ENCODE measurements at regions not wholly inside any gene's neighbourhood (a gene's known extent, or its start where the extent isn't known, plus 50 kb on each side); places are given as distances from the start of the nearest gene placed in this dataset.

DNA sequence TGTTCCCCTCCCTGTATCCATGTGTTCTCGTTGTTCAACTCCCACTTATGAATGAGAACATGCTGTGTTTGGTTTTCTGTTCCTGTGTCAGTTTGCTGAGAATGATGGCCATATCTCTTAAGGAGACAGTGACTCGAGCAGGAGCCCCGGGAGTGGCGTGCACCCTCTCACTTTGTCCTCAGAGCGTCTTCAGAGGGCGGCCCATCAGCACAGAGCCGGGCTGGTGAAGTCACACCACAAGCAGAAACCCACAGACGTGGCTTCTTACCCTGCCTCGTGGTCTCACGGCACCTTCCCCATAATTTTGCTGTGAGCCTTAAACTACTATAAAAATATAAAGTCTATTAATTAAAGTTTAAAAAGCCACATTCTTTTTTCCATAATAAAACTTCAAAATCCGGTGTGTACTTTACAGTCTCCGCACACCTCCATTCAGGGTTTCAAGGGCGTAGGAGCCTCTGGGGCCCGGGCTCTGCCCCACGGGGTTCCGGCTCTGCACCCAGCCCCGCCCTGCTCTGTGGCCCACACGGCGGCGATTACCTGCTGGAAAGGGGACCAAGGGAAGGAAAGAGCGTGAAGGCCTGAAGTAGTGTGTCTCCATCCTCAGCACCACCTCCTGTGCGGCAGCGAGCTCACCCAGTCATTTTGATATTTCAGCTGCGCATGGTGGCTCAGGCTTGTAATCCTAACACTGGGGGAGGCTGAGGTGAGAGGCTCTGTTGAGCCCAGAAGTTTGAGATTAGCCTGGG is 101.3 kb upstream of the SOX1 start:
- no peak for DNase-seq (ENCODE audit: low read depth, low spot score)
- ChIA-PET RAD21 (ENCODE audit: unreplicated experiment) (no interaction called here), POLR2A (no interaction called here), SMC1A (ENCODE audit: uncharacterized antibody, unreplicated experiment) (no interaction called here), CTCF (interaction anchor here (0.6 kb wide), 1 partner anchor 115 kb away, joined by 3 read pairs; no protein-coding TSS in a partner anchor)
- in situ Hi-C loops (cut with MboI) = no loop called here
- no peak overlapping the region for H3K4me3 ChIP-seq
- TF ChIP-seq TARDBP (IDR thresholded peaks at IDR 0.05; ENCODE audit: borderline replicate concordance) = no peak
- TF ChIP-seq EED (IDR thresholded peaks at IDR 0.05; ENCODE audit: low read depth) = no peak
- TF ChIP-seq CBFB (IDR thresholded peaks at IDR 0.05; ENCODE audit: low read depth) = no peak
- no peak for TF ChIP-seq CREB1 (IDR thresholded peaks at IDR 0.05; ENCODE audit: low read depth)
- TF ChIP-seq STAT1 (conservative IDR thresholded peaks at IDR 0.05) = no peak
- no peak for TF ChIP-seq NR2C1 (IDR thresholded peaks at IDR 0.05)
- TF ChIP-seq NBN (IDR thresholded peaks at IDR 0.05) = no peak
- TF ChIP-seq, protein P1, sequence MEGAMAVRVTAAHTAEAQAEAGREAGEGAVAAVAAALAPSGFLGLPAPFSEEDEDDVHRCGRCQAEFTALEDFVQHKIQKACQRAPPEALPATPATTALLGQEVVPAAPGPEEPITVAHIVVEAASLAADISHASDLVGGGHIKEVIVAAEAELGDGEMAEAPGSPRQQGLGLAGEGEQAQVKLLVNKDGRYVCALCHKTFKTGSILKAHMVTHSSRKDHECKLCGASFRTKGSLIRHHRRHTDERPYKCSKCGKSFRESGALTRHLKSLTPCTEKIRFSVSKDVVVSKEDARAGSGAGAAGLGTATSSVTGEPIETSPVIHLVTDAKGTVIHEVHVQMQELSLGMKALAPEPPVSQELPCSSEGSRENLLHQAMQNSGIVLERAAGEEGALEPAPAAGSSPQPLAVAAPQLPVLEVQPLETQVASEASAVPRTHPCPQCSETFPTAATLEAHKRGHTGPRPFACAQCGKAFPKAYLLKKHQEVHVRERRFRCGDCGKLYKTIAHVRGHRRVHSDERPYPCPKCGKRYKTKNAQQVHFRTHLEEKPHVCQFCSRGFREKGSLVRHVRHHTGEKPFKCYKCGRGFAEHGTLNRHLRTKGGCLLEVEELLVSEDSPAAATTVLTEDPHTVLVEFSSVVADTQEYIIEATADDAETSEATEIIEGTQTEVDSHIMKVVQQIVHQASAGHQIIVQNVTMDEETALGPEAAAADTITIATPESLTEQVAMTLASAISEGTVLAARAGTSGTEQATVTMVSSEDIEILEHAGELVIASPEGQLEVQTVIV (IDR thresholded peaks at IDR 0.05; ENCODE audit: borderline replicate concordance, partially characterized antibody) = no peak
- TF ChIP-seq BHLHE40 (IDR thresholded peaks at IDR 0.05; ENCODE audit: borderline replicate concordance in 1 of 2, low read depth in 2 of 2, low read length in 1 of 2) = no peak
- H3K4me2 ChIP-seq (ENCODE audit: control insufficient read depth, insufficient read depth) = no peak overlapping the region
- no peaks in the 10 kb centered on the region for H3K36me3 ChIP-seq (ENCODE audit: control insufficient read depth in 2 of 2, insufficient read depth in 2 of 2, low read length in 1 of 2)
- ATAC-seq = no peak
- no peak overlapping the region for H3K27ac ChIP-seq (ENCODE audit: control insufficient read depth, insufficient read depth)
- H3K27me3 ChIP-seq (replicated peaks in 1 of 2; ENCODE audit: control insufficient read depth in 2 of 2, insufficient read depth in 2 of 2, low read length in 1 of 2) = no peaks in the 10 kb centered on the region
- no peak overlapping the region for H3K9ac ChIP-seq (ENCODE audit: control insufficient read depth, insufficient read depth, low read length)
- no peaks in the 10 kb centered on the region for H4K20me1 ChIP-seq (ENCODE audit: control insufficient read depth, insufficient read depth)
- intact Hi-C loops (cut with micrococcal nuclease; ENCODE audit: unreplicated experiment) = no loop called here
- no TSS peak for BruUV-seq (replicated peaks)
- H3K4me1 ChIP-seq (ENCODE audit: control insufficient read depth, insufficient read depth, low read length) = no peaks in the 10 kb centered on the region
- H3K79me2 ChIP-seq (ENCODE audit: control insufficient read depth, insufficient read depth, low read length) = no peaks in the 10 kb centered on the region
- WGBS (ENCODE audit: insufficient coverage, insufficient replicate concordance, low lambda C conversion rate, missing lambda C conversion rate) = 47% methylated on average over 21 of the region's 24 CpGs
- no peaks in the 10 kb centered on the region; the same call in 2 of the 3 replicates for H3K9me3 ChIP-seq (replicated peaks; ENCODE audit: control insufficient read depth, insufficient read depth, low read length)
- FAIRE-seq = no peak
- no peak overlapping the region for H2AFZ ChIP-seq (ENCODE audit: control insufficient read depth, low read depth, low read length)

Measured in GM12878 (cell line).